ENCODE measurements at regions not wholly inside any gene's neighbourhood (a gene's known extent, or its start where the extent isn't known, plus 50 kb on each side); places are given as distances from the start of the nearest gene placed in this dataset.

GRCh38 chr14:53331921-53332320, 178.8 kb upstream of the DDHD1 start:
- no peak for DNase-seq
- in situ Hi-C loops (cut with HindIII; ENCODE audit: low pct_ligation_motif_present, low sequenced_read_pairs), result no loop called here
- no peaks in the 10 kb centered on the region for H3K36me3 ChIP-seq (replicated peaks)
- no peak overlapping the region for H3K27ac ChIP-seq
- TF ChIP-seq CTCF (IDR thresholded peaks at IDR 0.05; ENCODE audit: low read depth, low read length, missing control alignments), result no peak
- no peaks in the 10 kb centered on the region for H3K27me3 ChIP-seq (replicated peaks)
- H3K4me3 ChIP-seq (ENCODE audit: low read depth, low read length), result no peak overlapping the region

GRCh38 chr14:53331247-53331646, 178.1 kb upstream of the DDHD1 start:
- peak; percentile 78 for DNase-seq
- Histone ChIP-seq H3K36me3 (replicated peaks) (no peaks in the 10 kb centered on the region), H3K27me3 (replicated peaks) (no peaks in the 10 kb centered on the region), H3K4me3 (ENCODE audit: low read depth, low read length) (no peak overlapping the region), H3K27ac (no peak overlapping the region)
- TF ChIP-seq CTCF (IDR thresholded peaks at IDR 0.05; ENCODE audit: low read depth, low read length, missing control alignments), result no peak
- in situ Hi-C loops (cut with HindIII; ENCODE audit: low pct_ligation_motif_present, low sequenced_read_pairs), result no loop called here

- no peak for TF ChIP-seq CTCF (IDR thresholded peaks at IDR 0.05; ENCODE audit: low read depth, low read length, missing control alignments)
- no peak for DNase-seq
- H3K36me3 ChIP-seq (replicated peaks), result no peaks in the 10 kb centered on the region
- no peaks in the 10 kb centered on the region for H3K27me3 ChIP-seq (replicated peaks)
- H3K27ac ChIP-seq, result no peak overlapping the region
- no peak overlapping the region for H3K4me3 ChIP-seq (ENCODE audit: low read depth, low read length)
- in situ Hi-C loops (cut with HindIII; ENCODE audit: low pct_ligation_motif_present, low sequenced_read_pairs), result no loop called here
Measured at GRCh38 chr14:53330441-53330840, 177.3 kb upstream of the DDHD1 start.

GRCh38 chr14:53328841-53329240, 175.7 kb upstream of the DDHD1 start:
- no peaks in the 10 kb centered on the region for H3K36me3 ChIP-seq (replicated peaks)
- no peak for TF ChIP-seq CTCF (IDR thresholded peaks at IDR 0.05; ENCODE audit: low read depth, low read length, missing control alignments)
- in situ Hi-C loops (cut with HindIII; ENCODE audit: low pct_ligation_motif_present, low sequenced_read_pairs), result no loop called here

GRCh38 chr14:53327716-53328115, 174.6 kb upstream of the DDHD1 start:
- peak; percentile 57 for DNase-seq
- Histone ChIP-seq H3K27ac (no peak overlapping the region), H3K4me3 (ENCODE audit: low read depth, low read length) (no peak overlapping the region), H3K36me3 (replicated peaks) (no peaks in the 10 kb centered on the region), H3K27me3 (replicated peaks) (no peaks in the 10 kb centered on the region)
- in situ Hi-C loops (cut with HindIII; ENCODE audit: low pct_ligation_motif_present, low sequenced_read_pairs), result no loop called here
- no peak for TF ChIP-seq CTCF (IDR thresholded peaks at IDR 0.05; ENCODE audit: low read depth, low read length, missing control alignments)

More at GRCh38 chr14:53328841-53329240, 175.7 kb upstream of the DDHD1 start:
- Histone ChIP-seq H3K27me3 (replicated peaks) (no peaks in the 10 kb centered on the region), H3K27ac (no peak overlapping the region), H3K4me3 (ENCODE audit: low read depth, low read length) (no peak overlapping the region)
- no peak for DNase-seq

GRCh38 chr14:53325176-53325806, 172.2 kb upstream of the DDHD1 start:
- H3K36me3 ChIP-seq (replicated peaks), result no peaks in the 10 kb centered on the region
- no peak overlapping the region for H3K27ac ChIP-seq
- in situ Hi-C loops (cut with HindIII; ENCODE audit: low pct_ligation_motif_present, low sequenced_read_pairs), result no loop called here
- no peaks in the 10 kb centered on the region for H3K27me3 ChIP-seq (replicated peaks)
- no peak overlapping the region for H3K4me3 ChIP-seq (ENCODE audit: low read depth, low read length)
- DNase-seq, result no peak
- TF ChIP-seq CTCF (IDR thresholded peaks at IDR 0.05; ENCODE audit: low read depth, low read length, missing control alignments), result peak; percentile 62
